ENCODE measurements at regions not wholly inside any gene's neighbourhood (a gene's known extent, or its start where the extent isn't known, plus 50 kb on each side); places are given as distances from the start of the nearest gene placed in this dataset.

GRCh38 chr11:101279728-101280127 is 150.1 kb upstream of the PGR start:
- H3K27ac ChIP-seq (ENCODE audit: low read length, poor library complexity, severe bottlenecking), result no peak overlapping the region
- H3K9me3 ChIP-seq (ENCODE audit: control insufficient read depth, low read length), result no peaks in the 10 kb centered on the region
- H3K79me1 ChIP-seq (replicated peaks; ENCODE audit: low read length, poor library complexity, severe bottlenecking), result no peaks in the 10 kb centered on the region
- no peak overlapping the region for H4K8ac ChIP-seq (ENCODE audit: low read length)
- no peak overlapping the region for H2BK5ac ChIP-seq (ENCODE audit: low read depth, low read length, poor library complexity, severe bottlenecking)
- no peak overlapping the region for H2BK12ac ChIP-seq (ENCODE audit: low read length in 2 of 2)
- H4K91ac ChIP-seq (ENCODE audit: low read length), result no peak overlapping the region
- no peak overlapping the region for H2AK5ac ChIP-seq (ENCODE audit: low read length, severe bottlenecking)
- no peak overlapping the region for H2AFZ ChIP-seq (ENCODE audit: low read depth, low read length)
- no peak overlapping the region for H3K9ac ChIP-seq (ENCODE audit: low read length)
- no peak overlapping the region for H2BK120ac ChIP-seq (ENCODE audit: low read depth, low read length)
- H3K36me3 ChIP-seq (ENCODE audit: control insufficient read depth in 1 of 2, insufficient read depth in 2 of 2, low read depth in 1 of 2, low read length in 2 of 2), result no peaks in the 10 kb centered on the region
- H3K14ac ChIP-seq (ENCODE audit: low read length in 2 of 2), result no peak overlapping the region
- H3K4me2 ChIP-seq (ENCODE audit: low read length, poor library complexity, severe bottlenecking), result no peak overlapping the region
- H3K18ac ChIP-seq (ENCODE audit: low read depth in 1 of 2, low read length in 2 of 2), result no peak overlapping the region
- no peaks in the 10 kb centered on the region for H3K27me3 ChIP-seq (ENCODE audit: control insufficient read depth in 1 of 2, insufficient read depth in 1 of 2, low read length in 2 of 2)
- H3K4me3 ChIP-seq (ENCODE audit: insufficient read depth in 1 of 2, low read depth in 1 of 2, low read length in 2 of 2), result no peak overlapping the region
- no peak overlapping the region for H2BK15ac ChIP-seq (ENCODE audit: low read depth, poor library complexity, severe bottlenecking)
- DNase-seq, result no peak
- no peak overlapping the region for H3K23ac ChIP-seq (ENCODE audit: low read length in 2 of 2)
- 88% methylated on average over 1 of the region's 1 CpG for WGBS
- H3K4ac ChIP-seq (ENCODE audit: low read depth in 1 of 2, low read length in 2 of 2), result no peak overlapping the region
- H3K4me1 ChIP-seq (ENCODE audit: control insufficient read depth, insufficient read depth, low read depth, low read length), result no peaks in the 10 kb centered on the region

- H3K9ac ChIP-seq (ENCODE audit: low read length), result no peak overlapping the region
- H3K27me3 ChIP-seq (ENCODE audit: control insufficient read depth in 1 of 2, insufficient read depth in 1 of 2, low read length in 2 of 2), result no peaks in the 10 kb centered on the region
- H3K4me3 ChIP-seq (ENCODE audit: insufficient read depth in 1 of 2, low read depth in 1 of 2, low read length in 2 of 2), result no peak overlapping the region
- no peak overlapping the region for H2AK5ac ChIP-seq (ENCODE audit: low read length, severe bottlenecking)
- H3K4ac ChIP-seq (ENCODE audit: low read depth in 1 of 2, low read length in 2 of 2), result no peak overlapping the region
- no peak overlapping the region for H3K23ac ChIP-seq (ENCODE audit: low read length in 2 of 2)
- H2BK12ac ChIP-seq (ENCODE audit: low read length in 2 of 2), result no peak overlapping the region
- no peak overlapping the region for H3K27ac ChIP-seq (ENCODE audit: low read length, poor library complexity, severe bottlenecking)
- H3K9me3 ChIP-seq (ENCODE audit: control insufficient read depth, low read length), result no peaks in the 10 kb centered on the region
- H4K91ac ChIP-seq (ENCODE audit: low read length), result no peak overlapping the region
- H2AFZ ChIP-seq (ENCODE audit: low read depth, low read length), result no peak overlapping the region
- H2BK5ac ChIP-seq (ENCODE audit: low read depth, low read length, poor library complexity, severe bottlenecking), result no peak overlapping the region
- no peak for DNase-seq
- H3K4me2 ChIP-seq (ENCODE audit: low read length, poor library complexity, severe bottlenecking), result no peak overlapping the region
- no peaks in the 10 kb centered on the region for H3K4me1 ChIP-seq (ENCODE audit: control insufficient read depth, insufficient read depth, low read depth, low read length)
- no peak overlapping the region for H3K18ac ChIP-seq (ENCODE audit: low read depth in 1 of 2, low read length in 2 of 2)
- H3K14ac ChIP-seq (ENCODE audit: low read length in 2 of 2), result no peak overlapping the region
- H4K8ac ChIP-seq (ENCODE audit: low read length), result no peak overlapping the region
- H2BK120ac ChIP-seq (ENCODE audit: low read depth, low read length), result no peak overlapping the region
- no peak overlapping the region for H2BK15ac ChIP-seq (ENCODE audit: low read depth, poor library complexity, severe bottlenecking)
- H3K79me1 ChIP-seq (replicated peaks; ENCODE audit: low read length, poor library complexity, severe bottlenecking), result no peaks in the 10 kb centered on the region
- H3K36me3 ChIP-seq (ENCODE audit: control insufficient read depth in 1 of 2, insufficient read depth in 2 of 2, low read depth in 1 of 2, low read length in 2 of 2), result no peaks in the 10 kb centered on the region
Observed at GRCh38 chr11:101278286-101278685, 148.7 kb upstream of the PGR start.

- DNase-seq, result no peak
- no peak overlapping the region for H2BK5ac ChIP-seq (ENCODE audit: low read depth, low read length, poor library complexity, severe bottlenecking)
- H3K14ac ChIP-seq (ENCODE audit: low read length in 2 of 2), result no peak overlapping the region
- no peaks in the 10 kb centered on the region for H3K79me1 ChIP-seq (replicated peaks; ENCODE audit: low read length, poor library complexity, severe bottlenecking)
- no peaks in the 10 kb centered on the region for H3K27me3 ChIP-seq (ENCODE audit: control insufficient read depth in 1 of 2, insufficient read depth in 1 of 2, low read length in 2 of 2)
- no peaks in the 10 kb centered on the region for H3K4me1 ChIP-seq (ENCODE audit: control insufficient read depth, insufficient read depth, low read depth, low read length)
- H4K91ac ChIP-seq (ENCODE audit: low read length), result no peak overlapping the region
- H2BK15ac ChIP-seq (ENCODE audit: low read depth, poor library complexity, severe bottlenecking), result no peak overlapping the region
- H4K8ac ChIP-seq (ENCODE audit: low read length), result no peak overlapping the region
- H2BK120ac ChIP-seq (ENCODE audit: low read depth, low read length), result no peak overlapping the region
- no peak overlapping the region for H3K4ac ChIP-seq (ENCODE audit: low read depth in 1 of 2, low read length in 2 of 2)
- no peak overlapping the region for H3K27ac ChIP-seq (ENCODE audit: low read length, poor library complexity, severe bottlenecking)
- H2AK5ac ChIP-seq (ENCODE audit: low read length, severe bottlenecking), result no peak overlapping the region
- no peak overlapping the region for H2AFZ ChIP-seq (ENCODE audit: low read depth, low read length)
- H3K36me3 ChIP-seq (ENCODE audit: control insufficient read depth in 1 of 2, insufficient read depth in 2 of 2, low read depth in 1 of 2, low read length in 2 of 2), result no peaks in the 10 kb centered on the region
- no peak overlapping the region for H3K4me3 ChIP-seq (ENCODE audit: insufficient read depth in 1 of 2, low read depth in 1 of 2, low read length in 2 of 2)
- no peak overlapping the region for H3K23ac ChIP-seq (ENCODE audit: low read length in 2 of 2)
- no peak overlapping the region for H3K9ac ChIP-seq (ENCODE audit: low read length)
- H3K9me3 ChIP-seq (ENCODE audit: control insufficient read depth, low read length), result no peaks in the 10 kb centered on the region
- H2BK12ac ChIP-seq (ENCODE audit: low read length in 2 of 2), result no peak overlapping the region
- no peak overlapping the region for H3K4me2 ChIP-seq (ENCODE audit: low read length, poor library complexity, severe bottlenecking)
- H3K18ac ChIP-seq (ENCODE audit: low read depth in 1 of 2, low read length in 2 of 2), result no peak overlapping the region
- WGBS, result no CpG with 5 or more reads among the region's 1 CpG
Observed at GRCh38 chr11:101277036-101277435, 147.4 kb upstream of the PGR start.

GRCh38 chr11:101269990-101270660 is 140.5 kb upstream of the PGR start:
- H2BK15ac ChIP-seq (ENCODE audit: low read depth, poor library complexity, severe bottlenecking), result no peak overlapping the region
- no peak overlapping the region for H3K27ac ChIP-seq (ENCODE audit: low read length, poor library complexity, severe bottlenecking)
- H4K8ac ChIP-seq (ENCODE audit: low read length), result no peak overlapping the region
- H3K36me3 ChIP-seq (ENCODE audit: control insufficient read depth in 1 of 2, insufficient read depth in 2 of 2, low read depth in 1 of 2, low read length in 2 of 2), result no peaks in the 10 kb centered on the region
- no peak overlapping the region for H2BK120ac ChIP-seq (ENCODE audit: low read depth, low read length)
- H3K9me3 ChIP-seq (ENCODE audit: control insufficient read depth, low read length), result no peaks in the 10 kb centered on the region
- H4K91ac ChIP-seq (ENCODE audit: low read length), result no peak overlapping the region
- H3K4me2 ChIP-seq (ENCODE audit: low read length, poor library complexity, severe bottlenecking), result no peak overlapping the region
- no peak overlapping the region for H2AK5ac ChIP-seq (ENCODE audit: low read length, severe bottlenecking)
- H3K14ac ChIP-seq (ENCODE audit: low read length in 2 of 2), result no peak overlapping the region
- H3K9ac ChIP-seq (ENCODE audit: low read length), result no peak overlapping the region
- no peak overlapping the region for H3K23ac ChIP-seq (ENCODE audit: low read length in 2 of 2)
- H3K4me1 ChIP-seq (ENCODE audit: control insufficient read depth, insufficient read depth, low read depth, low read length), result no peaks in the 10 kb centered on the region
- H2AFZ ChIP-seq (ENCODE audit: low read depth, low read length), result no peak overlapping the region
- H3K4me3 ChIP-seq (ENCODE audit: insufficient read depth in 1 of 2, low read depth in 1 of 2, low read length in 2 of 2), result no peak overlapping the region
- no peak overlapping the region for H2BK5ac ChIP-seq (ENCODE audit: low read depth, low read length, poor library complexity, severe bottlenecking)
- no peaks in the 10 kb centered on the region for H3K79me1 ChIP-seq (replicated peaks; ENCODE audit: low read length, poor library complexity, severe bottlenecking)
- 75% methylated on average over 3 of the region's 3 CpGs for whole genome bisulfite sequencing
- H3K18ac ChIP-seq (ENCODE audit: low read depth in 1 of 2, low read length in 2 of 2), result no peak overlapping the region
- DNase-seq, result no peak
- H2BK12ac ChIP-seq (ENCODE audit: low read length in 2 of 2), result no peak overlapping the region
- H3K27me3 ChIP-seq (ENCODE audit: control insufficient read depth in 1 of 2, insufficient read depth in 1 of 2, low read length in 2 of 2), result no peaks in the 10 kb centered on the region
- no peak overlapping the region for H3K4ac ChIP-seq (ENCODE audit: low read depth in 1 of 2, low read length in 2 of 2)

All from mesenchymal stem cell (in vitro differentiated cells and primary cell).